Nephron (organoid): ENCODE measurements at regions not wholly inside any gene's neighbourhood (a gene's known extent, or its start where the extent isn't known, plus 50 kb on each side); places are given as distances from the start of the nearest gene placed in this dataset.
A peak's percentile ranks its signal among the peaks of the same experiment; 100 is the strongest.

Source experiments
- H3K27ac Mint-ChIP-seq, 3 experiments: 2 replicates each; pipeline ENCODE4 v1.8.0; 2020; ENCODE audit warnings: mixed read lengths in 3 of 3, mild to moderate bottlenecking in 2 of 3, moderate library complexity in 1 of 3
- H3K27me3 Mint-ChIP-seq: 2 replicates; pipeline ENCODE4 v1.8.0; 2021; ENCODE audit warnings: low read depth, mild to moderate bottlenecking, moderate library complexity, mixed read lengths
- H3K36me3 Mint-ChIP-seq: 2 replicates; pipeline ENCODE4 v1.8.0; 2020; ENCODE audit warnings: low read depth, mixed read lengths
- H3K4me1 Mint-ChIP-seq: 2 replicates; pipeline ENCODE4 v1.8.0; 2020; ENCODE audit warnings: mixed read lengths
- H3K4me3 Mint-ChIP-seq, 3 experiments: 2 replicates each; pipeline ENCODE4 v1.8.0; 2020; ENCODE audit warnings: mild to moderate bottlenecking in 3 of 3, mixed read lengths in 3 of 3, moderate library complexity in 2 of 3
- H3K9me3 Mint-ChIP-seq: 2 replicates; pipeline ENCODE4 v1.8.0; 2020; ENCODE audit warnings: mixed read lengths
- CTCF ChIP-seq, 3 experiments: fragments of 200-600 bp; sonication (generic); IDR thresholded peaks; one replicate each; pipeline ENCODE4 v1.5.0; 2021; ENCODE audit warnings: antibody characterized with exemption in 3 of 3; ENCODE audit not compliant: unreplicated experiment in 3 of 3

GRCh38 chr20:22495172-22495571, 89.2 kb downstream of the FOXA2 start:
- H3K27ac Mint-ChIP-seq = no peak overlapping the region
- H3K27me3 Mint-ChIP-seq = peaks cover 18% of the 10 kb centered on the region
- H3K36me3 Mint-ChIP-seq = no peaks in the 10 kb centered on the region
- H3K4me1 Mint-ChIP-seq = peaks cover 1% of the 10 kb centered on the region
- H3K9me3 Mint-ChIP-seq = no peaks in the 10 kb centered on the region
- no peak overlapping the region for H3K4me3 Mint-ChIP-seq
- no peak for TF ChIP-seq CTCF (IDR thresholded peaks at IDR 0.05; ENCODE audit: unreplicated experiment in 3 of 3)

GRCh38 chr20:22492497-22492896, 91.9 kb downstream of the FOXA2 start:
- no peak overlapping the region for H3K27ac Mint-ChIP-seq
- no peak for TF ChIP-seq CTCF (IDR thresholded peaks at IDR 0.05; ENCODE audit: unreplicated experiment in 3 of 3)
- H3K4me3 Mint-ChIP-seq = no peak overlapping the region
- no peaks in the 10 kb centered on the region for H3K36me3 Mint-ChIP-seq
- peaks cover 8% of the 10 kb centered on the region for H3K27me3 Mint-ChIP-seq
- H3K9me3 Mint-ChIP-seq = no peaks in the 10 kb centered on the region
- H3K4me1 Mint-ChIP-seq = peaks cover 5% of the 10 kb centered on the region

GRCh38 chr20:22491194-22491505, 93.2 kb downstream of the FOXA2 start:
- H3K9me3 Mint-ChIP-seq = no peaks in the 10 kb centered on the region
- TF ChIP-seq CTCF (IDR thresholded peaks at IDR 0.05; ENCODE audit: unreplicated experiment in 3 of 3) = no peak

GRCh38 chr20:22490287-22491193, 93.8 kb downstream of the FOXA2 start:
- TF ChIP-seq CTCF (IDR thresholded peaks at IDR 0.05; ENCODE audit: unreplicated experiment in 3 of 3) = peak in 1 of 3 experiments; percentile 14

More at GRCh38 chr20:22491194-22491505, 93.2 kb downstream of the FOXA2 start:
- no peak overlapping the region for H3K4me3 Mint-ChIP-seq
- H3K27ac Mint-ChIP-seq = peak overlapping the region; percentile 96 to 99 (median 97)
- H3K27me3 Mint-ChIP-seq = peaks cover 7% of the 10 kb centered on the region
- no peaks in the 10 kb centered on the region for H3K36me3 Mint-ChIP-seq
- peaks cover 5% of the 10 kb centered on the region for H3K4me1 Mint-ChIP-seq

GRCh38 chr20:22489626-22490286, 94.6 kb downstream of the FOXA2 start:
- H3K36me3 Mint-ChIP-seq = no peaks in the 10 kb centered on the region
- peaks cover 7% of the 10 kb centered on the region for H3K27me3 Mint-ChIP-seq
- peak overlapping the region; percentile 96 to 99 (median 97) for H3K27ac Mint-ChIP-seq
- no peaks in the 10 kb centered on the region for H3K9me3 Mint-ChIP-seq
- H3K4me1 Mint-ChIP-seq = peaks cover 5% of the 10 kb centered on the region
- H3K4me3 Mint-ChIP-seq = no peak overlapping the region
- no peak for TF ChIP-seq CTCF (IDR thresholded peaks at IDR 0.05; ENCODE audit: unreplicated experiment in 3 of 3)

More at GRCh38 chr20:22490287-22491193, 93.8 kb downstream of the FOXA2 start:
- no peaks in the 10 kb centered on the region for H3K36me3 Mint-ChIP-seq
- H3K27ac Mint-ChIP-seq = peak overlapping the region; percentile 96 to 99 (median 97)
- H3K4me1 Mint-ChIP-seq = peaks cover 5% of the 10 kb centered on the region
- H3K4me3 Mint-ChIP-seq = peak overlapping the region in 1 of 3 experiments; percentile 11
- peaks cover 7% of the 10 kb centered on the region for H3K27me3 Mint-ChIP-seq
- H3K9me3 Mint-ChIP-seq = no peaks in the 10 kb centered on the region
